ENCODE measurements at regions not wholly inside any gene's neighbourhood (a gene's known extent, or its start where the extent isn't known, plus 50 kb on each side); places are given as distances from the start of the nearest gene placed in this dataset.

GRCh38 chr7:130985361-130985760, 251.4 kb upstream of the KLF14 start:
- DNase-seq, result no peak
- CTCF ChIA-PET, result no interaction called here
- H3K27me3 ChIP-seq (replicated peaks; ENCODE audit: control insufficient read depth, insufficient read depth, low read length), result no peaks in the 10 kb centered on the region
- POLR2A ChIA-PET, result no interaction called here
- Mint-ChIP-seq H3K36me3 (ENCODE audit: insufficient read depth, unreplicated experiment) (no peaks in the 10 kb centered on the region), H3K27ac (ENCODE audit: unreplicated experiment) (peak overlapping the region; percentile 14), H3K27me3 (ENCODE audit: insufficient read depth, unreplicated experiment) (no peaks in the 10 kb centered on the region), H3K9me3 (ENCODE audit: unreplicated experiment) (no peaks in the 10 kb centered on the region), H3K4me1 (ENCODE audit: low read depth, unreplicated experiment) (peaks cover 26% of the 10 kb centered on the region), H3K4me3 (ENCODE audit: unreplicated experiment) (no peak overlapping the region)
- no peaks in the 10 kb centered on the region for H3K9me3 ChIP-seq
- H3K4me1 ChIP-seq, result peaks cover 33% of the 10 kb centered on the region
- intact Hi-C loops (cut with micrococcal nuclease; ENCODE audit: unreplicated experiment), result no loop called here
- no peaks in the 10 kb centered on the region for H3K36me3 ChIP-seq (ENCODE audit: control insufficient read depth, insufficient read depth, low read length)
- no peak for TF ChIP-seq CTCF (IDR thresholded peaks at IDR 0.05; ENCODE audit: insufficient read depth in 1 of 2, low read depth in 1 of 2, low read length in 1 of 2, severe bottlenecking in 1 of 2, unreplicated experiment in 1 of 2)
- no peak overlapping the region for H3K4me3 ChIP-seq (ENCODE audit: low read depth, low read length)
- BruUV-seq (replicated peaks), result no TSS peak

GRCh38 chr7:130986261-130986690, 252.3 kb upstream of the KLF14 start:
- H3K27me3 ChIP-seq (replicated peaks; ENCODE audit: control insufficient read depth, insufficient read depth, low read length), result no peaks in the 10 kb centered on the region
- TF ChIP-seq CTCF (IDR thresholded peaks at IDR 0.05; ENCODE audit: insufficient read depth in 1 of 2, low read depth in 1 of 2, low read length in 1 of 2, severe bottlenecking in 1 of 2, unreplicated experiment in 1 of 2), result no peak
- ChIA-PET POLR2A (no interaction called here), CTCF (no interaction called here)
- H3K36me3 ChIP-seq (ENCODE audit: control insufficient read depth, insufficient read depth, low read length), result no peaks in the 10 kb centered on the region
- Mint-ChIP-seq H3K9me3 (ENCODE audit: unreplicated experiment) (no peaks in the 10 kb centered on the region), H3K4me1 (ENCODE audit: low read depth, unreplicated experiment) (peaks cover 26% of the 10 kb centered on the region), H3K36me3 (ENCODE audit: insufficient read depth, unreplicated experiment) (no peaks in the 10 kb centered on the region), H3K4me3 (ENCODE audit: unreplicated experiment) (peak overlapping the region; percentile 22), H3K27ac (ENCODE audit: unreplicated experiment) (peak overlapping the region; percentile 72), H3K27me3 (ENCODE audit: insufficient read depth, unreplicated experiment) (no peaks in the 10 kb centered on the region)
- no peak for DNase-seq
- no peaks in the 10 kb centered on the region for H3K9me3 ChIP-seq
- intact Hi-C loops (cut with micrococcal nuclease; ENCODE audit: unreplicated experiment), result no loop called here
- no peak overlapping the region for H3K4me3 ChIP-seq (ENCODE audit: low read depth, low read length)
- peaks cover 33% of the 10 kb centered on the region for H3K4me1 ChIP-seq
- no TSS peak for BruUV-seq (replicated peaks)

GRCh38 chr7:130987092-130987491, 253.1 kb upstream of the KLF14 start:
- H3K36me3 ChIP-seq (ENCODE audit: control insufficient read depth, insufficient read depth, low read length), result no peaks in the 10 kb centered on the region
- no peaks in the 10 kb centered on the region for H3K36me3 Mint-ChIP-seq (ENCODE audit: insufficient read depth, unreplicated experiment)
- CTCF ChIA-PET, result no interaction called here
- intact Hi-C loops (cut with micrococcal nuclease; ENCODE audit: unreplicated experiment), result no loop called here
- H3K9me3 ChIP-seq, result no peaks in the 10 kb centered on the region
- H3K9me3 Mint-ChIP-seq (ENCODE audit: unreplicated experiment), result no peaks in the 10 kb centered on the region
- peak overlapping the region; percentile 22 for H3K4me3 Mint-ChIP-seq (ENCODE audit: unreplicated experiment)
- no peak overlapping the region for H3K4me3 ChIP-seq (ENCODE audit: low read depth, low read length)
- TF ChIP-seq CTCF (IDR thresholded peaks at IDR 0.05; ENCODE audit: insufficient read depth in 1 of 2, low read depth in 1 of 2, low read length in 1 of 2, severe bottlenecking in 1 of 2, unreplicated experiment in 1 of 2), result no peak
- H3K27me3 ChIP-seq (replicated peaks; ENCODE audit: control insufficient read depth, insufficient read depth, low read length), result no peaks in the 10 kb centered on the region
- peaks cover 33% of the 10 kb centered on the region for H3K4me1 ChIP-seq
- no TSS peak for BruUV-seq (replicated peaks)
- H3K4me1 Mint-ChIP-seq (ENCODE audit: low read depth, unreplicated experiment), result peaks cover 31% of the 10 kb centered on the region
- peak; percentile 60 to 77 for DNase-seq
- H3K27ac Mint-ChIP-seq (ENCODE audit: unreplicated experiment), result peak overlapping the region; percentile 72
- no peaks in the 10 kb centered on the region for H3K27me3 Mint-ChIP-seq (ENCODE audit: insufficient read depth, unreplicated experiment)
- POLR2A ChIA-PET, result no interaction called here
